Thymus (tissue), 11 donors: ENCODE measurements at regions not wholly inside any gene's neighbourhood (a gene's known extent, or its start where the extent isn't known, plus 50 kb on each side); places are given as distances from the start of the nearest gene placed in this dataset.

ENCODE experiments used
- DNase-seq, 9 donors: peaks; one replicate each; pipeline ENCODE4 v3.0.0-alpha.2; 2013; ENCODE audit warnings: low spot score in 9 of 9, low read depth in 6 of 9, missing footprints in 1 of 9
- H3K27ac ChIP-seq, 2 donors: one replicate each; pipeline ENCODE4 v1.5.1; 2013; ENCODE audit warnings: control low read depth in 1 of 2, low read depth in 1 of 2, low read length in 1 of 2, mild to moderate bottlenecking in 1 of 2, moderate library complexity in 1 of 2
- H3K27me3 ChIP-seq, 2 donors: one replicate each; pipeline ENCODE4 v1.5.1; 2013; ENCODE audit warnings: low read length in 1 of 2; ENCODE audit not compliant: control insufficient read depth in 2 of 2, insufficient read depth in 1 of 2
- H3K36me3 ChIP-seq, 2 donors: one replicate each; pipeline ENCODE4 v1.5.1; 2013; ENCODE audit warnings: low read length in 1 of 2, mild to moderate bottlenecking in 1 of 2, moderate library complexity in 1 of 2; ENCODE audit not compliant: control insufficient read depth in 2 of 2, insufficient read depth in 2 of 2
- H3K4me1 ChIP-seq, 2 donors: one replicate each; pipeline ENCODE4 v1.5.1; 2013; ENCODE audit warnings: low read length in 2 of 2; ENCODE audit not compliant: control insufficient read depth in 2 of 2, insufficient read depth in 2 of 2
- H3K4me3 ChIP-seq, 2 donors: one replicate each; pipeline ENCODE4 v1.5.1; 2013; ENCODE audit warnings: low read length in 2 of 2, control low read depth in 1 of 2, mild to moderate bottlenecking in 1 of 2
- H3K9me3 ChIP-seq, 2 donors: one replicate each; pipeline ENCODE4 v1.5.1; 2013; ENCODE audit warnings: low read length in 1 of 2, mild to moderate bottlenecking in 1 of 2; ENCODE audit not compliant: control insufficient read depth in 2 of 2, insufficient read depth in 1 of 2
- WGBS: extraction: QIAGEN DNeasy Blood & Tissue Kit; methylation state at CpG from one replicate; pipeline ENCODE4 v1.1.7; 2013; 5-methylcytosine and 5-hydroxymethylcytosine counted together
- donor health status: healthy.

DNA sequence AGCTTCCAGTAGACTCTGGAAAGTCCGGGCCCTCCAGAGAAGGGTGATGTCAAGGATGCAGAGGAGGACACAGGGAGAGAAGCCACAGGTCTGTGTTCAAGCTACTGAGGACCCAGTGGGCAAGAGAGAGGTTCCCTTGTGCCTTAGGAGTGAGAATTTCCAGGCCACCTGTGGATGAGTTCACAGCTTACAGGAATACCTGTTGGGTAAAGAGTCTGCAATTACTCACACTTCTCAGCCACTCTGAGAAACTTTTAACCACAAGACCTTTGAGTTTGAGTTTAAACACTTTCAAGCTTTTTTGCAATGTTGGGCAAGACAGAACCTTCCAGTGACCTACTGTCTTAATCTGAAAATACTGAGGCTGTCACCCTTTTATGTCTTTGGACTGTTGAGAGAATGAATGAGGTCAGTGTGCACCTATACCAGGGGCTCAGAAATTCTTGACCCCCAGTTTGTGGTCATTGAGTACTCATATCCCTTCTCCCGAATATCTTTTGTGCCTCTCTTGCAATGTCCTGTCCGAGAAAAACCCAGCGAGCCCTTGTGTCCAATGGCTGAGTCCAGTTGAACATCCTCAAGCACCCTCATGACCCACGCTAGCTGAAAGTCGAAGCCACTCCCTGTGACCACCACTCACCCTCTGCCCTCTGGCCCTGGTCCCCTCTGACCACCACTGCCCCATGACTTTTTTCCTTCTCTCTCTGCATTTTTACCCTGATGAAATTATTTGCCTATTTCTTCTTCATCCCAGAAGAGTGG is 368.5 kb upstream of the ZNF507 start:
- no peak overlapping the region for H3K4me3 ChIP-seq
- DNase-seq: no peak
- no peak overlapping the region for H3K27ac ChIP-seq
- H3K27me3 ChIP-seq: no peaks in the 10 kb centered on the region
- H3K4me1 ChIP-seq: no peaks in the 10 kb centered on the region
- WGBS: 95% methylated on average over 6 of the region's 6 CpGs
- no peaks in the 10 kb centered on the region for H3K36me3 ChIP-seq
- peaks cover 0 to 3% of the 10 kb centered on the region in 2 donors for H3K9me3 ChIP-seq

GRCh38 chr19:31979362-31979761 is 366.0 kb upstream of the ZNF507 start:
- H3K27me3 ChIP-seq: no peaks in the 10 kb centered on the region
- H3K4me1 ChIP-seq: no peaks in the 10 kb centered on the region
- 89% methylated on average over 5 of the region's 5 CpGs for WGBS
- no peaks in the 10 kb centered on the region for H3K36me3 ChIP-seq
- no peak overlapping the region for H3K4me3 ChIP-seq
- no peak for DNase-seq
- H3K27ac ChIP-seq: no peak overlapping the region
- H3K9me3 ChIP-seq: peaks cover 0 to 3% of the 10 kb centered on the region in 2 donors

DNA sequence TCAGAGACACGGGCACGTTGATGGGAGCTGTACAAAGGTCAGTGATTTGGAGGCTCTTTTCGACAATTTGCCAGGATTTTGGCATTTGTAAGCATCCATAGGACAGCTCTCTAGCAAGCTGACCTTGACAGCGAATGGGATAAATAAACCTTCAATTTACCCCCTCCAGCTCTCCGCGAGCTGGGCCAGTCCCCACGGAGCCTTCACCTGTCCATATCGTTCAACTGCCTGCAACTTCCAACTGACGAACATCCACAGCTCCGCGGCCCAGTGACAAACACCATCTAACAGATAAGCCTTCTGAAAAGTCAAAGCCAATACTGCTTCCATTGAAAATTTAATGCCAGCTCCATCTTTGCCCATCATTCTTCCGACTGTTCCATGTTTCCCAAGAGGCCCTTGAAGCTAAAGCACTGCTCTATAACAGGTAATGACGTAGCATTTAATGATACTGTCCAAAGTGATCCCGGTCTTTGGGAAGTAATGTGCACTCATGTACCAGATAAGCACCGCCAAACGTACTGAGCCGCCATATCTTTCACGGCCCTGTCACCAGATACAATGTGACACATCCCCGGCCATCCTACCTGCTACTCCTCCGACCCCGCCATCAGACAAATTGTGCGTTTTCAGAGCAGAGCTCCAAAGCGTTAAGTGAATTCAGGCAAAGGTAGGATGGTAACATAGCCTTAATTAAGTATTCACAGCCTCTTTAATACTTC is 365.3 kb upstream of the ZNF507 start:
- Histone ChIP-seq H3K4me1 (no peaks in the 10 kb centered on the region), H3K36me3 (no peaks in the 10 kb centered on the region), H3K9me3 (peaks cover 0 to 6% of the 10 kb centered on the region in 2 donors), H3K4me3 (no peak overlapping the region), H3K27me3 (no peaks in the 10 kb centered on the region), H3K27ac (no peak overlapping the region)
- WGBS: 95% methylated on average over 23 of the region's 23 CpGs
- DNase-seq: no peak

DNA sequence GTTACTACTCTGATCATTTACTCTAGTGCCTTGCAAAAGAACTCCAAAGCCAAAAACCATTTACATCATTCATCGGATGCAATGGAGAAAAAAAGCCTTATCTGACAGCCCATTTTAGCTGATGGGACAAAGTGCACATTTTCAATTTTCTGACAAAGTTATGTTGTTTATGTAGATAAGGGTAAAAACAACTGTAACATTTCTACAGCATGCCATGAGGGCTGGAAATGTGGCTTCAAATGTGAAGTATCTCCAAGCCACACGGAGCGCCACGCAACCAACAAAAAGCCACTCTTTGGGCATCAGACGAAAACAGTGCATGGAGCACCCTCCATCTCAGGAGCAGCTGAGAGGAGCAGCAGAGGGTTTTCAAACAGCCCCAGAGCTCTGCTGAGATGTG is 364.6 kb upstream of the ZNF507 start:
- peaks cover 0 to 13% of the 10 kb centered on the region in 2 donors for H3K9me3 ChIP-seq
- H3K4me3 ChIP-seq: no peak overlapping the region
- no peaks in the 10 kb centered on the region for H3K27me3 ChIP-seq
- no peaks in the 10 kb centered on the region for H3K36me3 ChIP-seq
- WGBS: 99% methylated on average over 5 of the region's 5 CpGs
- no peak overlapping the region for H3K27ac ChIP-seq
- no peak for DNase-seq
- no peaks in the 10 kb centered on the region for H3K4me1 ChIP-seq

DNA sequence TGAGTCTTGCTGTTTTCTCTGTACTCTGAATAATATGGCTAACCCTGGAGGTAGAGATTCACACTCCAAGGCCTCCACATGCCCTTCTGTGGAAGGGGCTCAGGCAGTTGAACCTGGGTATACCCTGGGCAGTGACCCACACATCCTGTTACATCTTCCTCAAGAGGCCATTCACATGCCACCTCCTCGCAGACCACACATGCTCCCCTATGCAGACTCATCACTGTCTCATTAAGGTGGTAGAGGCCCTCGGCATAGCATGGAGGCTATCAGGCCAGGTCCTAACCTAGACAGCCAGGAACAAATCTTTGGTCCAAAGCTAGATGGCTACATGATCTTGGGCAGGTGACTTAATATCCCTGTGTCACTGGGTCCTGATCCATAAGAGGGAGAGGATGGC is 363.9 kb upstream of the ZNF507 start:
- Histone ChIP-seq H3K9me3 (peaks cover 0 to 15% of the 10 kb centered on the region in 2 donors), H3K4me3 (no peak overlapping the region), H3K36me3 (no peaks in the 10 kb centered on the region), H3K27ac (no peak overlapping the region), H3K4me1 (no peaks in the 10 kb centered on the region), H3K27me3 (no peaks in the 10 kb centered on the region)
- 93% methylated on average over 2 of the region's 2 CpGs for WGBS
- DNase-seq: no peak

DNA sequence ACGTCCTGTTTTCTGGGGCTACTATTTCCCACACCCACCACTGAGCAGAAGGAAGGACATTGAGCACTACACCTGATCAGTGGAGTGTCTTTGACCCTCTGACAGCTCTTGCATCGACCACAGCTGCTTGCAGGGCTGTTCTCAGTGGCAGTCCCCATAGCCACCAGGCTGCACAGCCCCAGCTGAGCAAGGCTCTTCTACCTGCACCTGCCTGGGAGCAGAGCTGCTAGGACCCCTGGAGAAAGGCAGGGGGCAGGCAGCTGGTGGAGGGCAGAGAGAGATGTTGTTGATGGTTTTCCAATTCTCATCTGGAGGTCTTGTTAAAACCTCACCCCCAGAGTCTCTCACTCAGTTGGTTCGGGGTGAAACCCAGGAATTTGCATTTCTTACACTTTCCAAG is 361.8 kb upstream of the ZNF507 start:
- no peaks in the 10 kb centered on the region for H3K27me3 ChIP-seq
- DNase-seq: no peak
- H3K9me3 ChIP-seq: peaks cover 0 to 13% of the 10 kb centered on the region in 2 donors
- WGBS: 81% methylated on average over 3 of the region's 3 CpGs
- no peak overlapping the region for H3K4me3 ChIP-seq
- no peaks in the 10 kb centered on the region for H3K4me1 ChIP-seq
- no peak overlapping the region for H3K27ac ChIP-seq
- no peaks in the 10 kb centered on the region for H3K36me3 ChIP-seq

DNA sequence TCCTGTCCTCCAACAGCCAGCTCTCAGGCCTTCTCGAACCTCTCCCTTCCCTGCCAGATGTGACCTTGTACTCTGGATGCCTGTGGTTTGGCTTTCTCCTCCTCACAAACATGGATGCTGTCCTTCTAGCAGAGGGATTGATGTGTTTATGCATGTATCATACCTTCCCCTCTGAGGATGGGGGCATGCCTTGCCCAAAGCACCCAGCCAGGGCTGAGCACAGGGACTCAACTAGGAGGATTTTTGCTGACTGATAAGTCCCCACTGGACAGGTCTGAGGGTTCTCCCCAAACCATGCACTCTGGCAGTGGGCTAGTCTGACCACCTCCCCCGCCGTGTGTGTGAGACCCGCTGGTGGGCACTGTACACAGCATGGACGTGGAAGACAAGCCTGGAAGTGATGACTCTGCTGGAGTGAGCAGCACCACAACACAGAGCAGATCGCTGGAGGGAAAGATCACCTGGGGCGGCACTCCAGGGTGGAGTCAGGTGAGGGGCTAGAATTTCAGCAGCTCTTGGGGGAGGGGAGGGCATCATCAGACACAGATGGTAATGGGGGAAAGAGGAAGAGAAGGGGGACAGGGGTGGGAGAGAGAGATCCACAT is 360.3 kb upstream of the ZNF507 start:
- no peaks in the 10 kb centered on the region for H3K27me3 ChIP-seq
- DNase-seq: no peak
- H3K36me3 ChIP-seq: no peaks in the 10 kb centered on the region
- no peaks in the 10 kb centered on the region for H3K4me1 ChIP-seq
- H3K9me3 ChIP-seq: peaks cover 0 to 16% of the 10 kb centered on the region in 2 donors
- H3K27ac ChIP-seq: no peak overlapping the region
- 90% methylated on average over 7 of the region's 7 CpGs for WGBS
- no peak overlapping the region for H3K4me3 ChIP-seq

- H3K9me3 ChIP-seq: peaks cover 0 to 16% of the 10 kb centered on the region in 2 donors
- H3K4me3 ChIP-seq: no peak overlapping the region
- no peaks in the 10 kb centered on the region for H3K27me3 ChIP-seq
- no peak for DNase-seq
- H3K4me1 ChIP-seq: no peaks in the 10 kb centered on the region
- no peak overlapping the region for H3K27ac ChIP-seq
- 57% methylated on average over 1 of the region's 1 CpG for WGBS
- no peaks in the 10 kb centered on the region for H3K36me3 ChIP-seq
Measured at GRCh38 chr19:31986951-31987350, 358.5 kb upstream of the ZNF507 start.

- H3K4me3 ChIP-seq: no peak overlapping the region
- WGBS: 97% methylated on average over 2 of the region's 2 CpGs
- no peaks in the 10 kb centered on the region for H3K4me1 ChIP-seq
- H3K27me3 ChIP-seq: no peaks in the 10 kb centered on the region
- H3K27ac ChIP-seq: no peak overlapping the region
- peaks cover 0 to 16% of the 10 kb centered on the region in 2 donors for H3K9me3 ChIP-seq
- DNase-seq: no peak
- no peaks in the 10 kb centered on the region for H3K36me3 ChIP-seq
Measured at GRCh38 chr19:31988256-31988655, 357.2 kb upstream of the ZNF507 start.
